GM12875 (cell line): ENCODE measurements at regions not wholly inside any gene's neighbourhood (a gene's known extent, or its start where the extent isn't known, plus 50 kb on each side); places are given as distances from the start of the nearest gene placed in this dataset.
"Not testable (repeated sequence)": the region's sequence is repeated elsewhere in the genome, so short reads cannot be mapped to it uniquely, and the experiment has no call there.

Experiments
- H3K4me3 ChIP-seq: one replicate; pipeline ENCODE4 v1.5.1; 2011; ENCODE audit warnings: low read depth, low read length, control low read depth
- CTCF ChIP-seq: IDR thresholded peaks from 2 replicates; pipeline ENCODE4 v1.5.1; 2011; ENCODE audit warnings: low read depth, mild to moderate bottlenecking, control low read depth, inconsistent platforms, low read length, moderate library complexity, borderline replicate concordance; ENCODE audit not compliant: insufficient read depth

- no peak overlapping the region for H3K4me3 ChIP-seq
- no peak for TF ChIP-seq CTCF
These were observed 207.1 kb downstream of the ACKR3 start for GRCh38 chr2:236776695-236777251.

GRCh38 chr2:236777408-236777807, 207.8 kb downstream of the ACKR3 start:
- no peak overlapping the region for H3K4me3 ChIP-seq
- no peak for TF ChIP-seq CTCF

- no peak for TF ChIP-seq CTCF
- no peak overlapping the region for H3K4me3 ChIP-seq
These were observed 212.6 kb downstream of the ACKR3 start for GRCh38 chr2:236781933-236782816.

- TF ChIP-seq CTCF, result no peak
- H3K4me3 ChIP-seq, result no peak overlapping the region
These were observed 213.3 kb downstream of the ACKR3 start for GRCh38 chr2:236782938-236783337.

- no peak for TF ChIP-seq CTCF
- H3K4me3 ChIP-seq, result no peak overlapping the region
These were observed 213.9 kb downstream of the ACKR3 start for GRCh38 chr2:236783417-236784020.

- H3K4me3 ChIP-seq, result no peak overlapping the region
- TF ChIP-seq CTCF, result no peak
These were observed 216.0 kb downstream of the ACKR3 start for GRCh38 chr2:236785611-236786057.

- no peak overlapping the region for H3K4me3 ChIP-seq
- TF ChIP-seq CTCF, result no peak
These were observed 217.1 kb downstream of the ACKR3 start for GRCh38 chr2:236786751-236787150.

- not testable (repeated sequence) for H3K4me3 ChIP-seq
These were observed 217.8 kb downstream of the ACKR3 start for GRCh38 chr2:236787376-236787775.
